HL-60 (cell line): ENCODE measurements at regions not wholly inside any gene's neighbourhood (a gene's known extent, or its start where the extent isn't known, plus 50 kb on each side); places are given as distances from the start of the nearest gene placed in this dataset.

Experiments used
- CTCF ChIP-seq: IDR thresholded peaks from one replicate; pipeline ENCODE4 v1.5.1; 2011; ENCODE audit warnings: low read length, control low read depth, inconsistent platforms; ENCODE audit not compliant: insufficient read depth
- GABPA ChIP-seq: IDR thresholded peaks from 2 replicates; pipeline ENCODE4 v1.6.1; 2012; ENCODE audit warnings: low read depth
- POLR2AphosphoS5 ChIP-seq: IDR thresholded peaks from 2 replicates; pipeline ENCODE4 v1.6.1; 2012; ENCODE audit warnings: low read depth
- REST ChIP-seq: IDR thresholded peaks from 2 replicates; pipeline ENCODE4 v1.6.1; 2012; ENCODE audit warnings: low read depth; ENCODE audit not compliant: insufficient replicate concordance
- SPI1 ChIP-seq: IDR thresholded peaks from 2 replicates; pipeline ENCODE4 v1.6.1; 2012; ENCODE audit warnings: low read depth, mild to moderate bottlenecking, borderline replicate concordance

- TF ChIP-seq CTCF (no peak), POLR2AphosphoS5 (no peak), GABPA (no peak), REST (no peak), SPI1 (no peak)
Measured at GRCh38 chr13:50566646-50567045, 276.8 kb downstream of the DLEU7 start.
